H1 (cell line): ENCODE measurements at regions not wholly inside any gene's neighbourhood (a gene's known extent, or its start where the extent isn't known, plus 50 kb on each side); places are given as distances from the start of the nearest gene placed in this dataset.

Experiments
- CTCF ChIA-PET: fragments of 300-600 bp; sonication (Branson Sonifier 250); formaldehyde crosslinking; loops from one replicate; lab custom pipeline; 2021; ENCODE audit not compliant: partially characterized antibody; lab: Charles Lee
- POLR2A ChIA-PET: fragments of 300-600 bp; sonication (Branson Sonifier 250); formaldehyde crosslinking; loops from one replicate; lab custom pipeline; 2021; ENCODE audit warnings: inconsistent platforms; ENCODE audit not compliant: partially characterized antibody; lab: Charles Lee
- DNase-seq, 2 experiments: peaks; one replicate each; pipeline versions ENCODE4 v3.0.0 to v3.0.0-alpha.2; 2010 to 2022; ENCODE audit warnings: low spot score in 2 of 2, low read depth in 1 of 2, mixed read lengths in 1 of 2
- FAIRE-seq: peaks from 2 replicates; lab custom pipeline; 2011; peaks lifted over from hg19 to GRCh38; lab: Jason Lieb, UNC
- H2AFZ ChIP-seq: 2 replicates; pipeline ENCODE4 v1.8.1; 2012; ENCODE audit warnings: low read length, inconsistent platforms
- H2AK5ac ChIP-seq: 2 replicates; pipeline ENCODE4 v1.6.1; 2013; ENCODE audit warnings: low read depth, low read length
- H2BK120ac ChIP-seq: replicated peaks from 2 replicates; pipeline ENCODE3; 2013; ENCODE audit warnings: low read depth, low read length, inconsistent platforms
- H2BK12ac ChIP-seq: 2 replicates; pipeline ENCODE4 v1.6.1; 2013; ENCODE audit warnings: low read depth, low read length
- H2BK15ac ChIP-seq: 2 replicates; pipeline ENCODE4 v1.6.1; 2013; ENCODE audit warnings: low read length
- H2BK20ac ChIP-seq: 2 replicates; pipeline ENCODE4 v1.6.1; 2013; ENCODE audit warnings: low read length
- H2BK5ac ChIP-seq: 2 replicates; pipeline ENCODE4 v1.6.1; 2013; ENCODE audit warnings: low read depth, low read length
- H3K14ac ChIP-seq: 2 replicates; pipeline ENCODE4 v1.6.1; 2013; ENCODE audit warnings: inconsistent platforms; ENCODE audit not compliant: insufficient read length
- H3K18ac ChIP-seq: 2 replicates; pipeline ENCODE4 v1.6.1; 2013; ENCODE audit warnings: low read length; ENCODE audit errors: extremely low read depth
- H3K23ac ChIP-seq: 2 replicates; pipeline ENCODE4 v1.6.1; 2013; ENCODE audit warnings: inconsistent platforms; ENCODE audit not compliant: insufficient read length
- H3K23me2 ChIP-seq: 2 replicates; pipeline ENCODE4 v1.6.1; 2013; ENCODE audit warnings: low read depth, low read length
- H3K27ac ChIP-seq: 2 replicates; pipeline ENCODE4 v1.6.1; 2011; ENCODE audit warnings: low read depth, low read length, inconsistent platforms
- H3K27me3 ChIP-seq, 4 experiments: replicated peaks in 1 of 4; 1 replicate in 1 of 4; 2 replicates in 3 of 4; pipeline versions ENCODE4 v1.6.1 to v1.8.1; 2011 to 2013; ENCODE audit warnings: low read length in 3 of 4, mild to moderate bottlenecking in 3 of 4, inconsistent platforms in 2 of 4, mixed read lengths in 2 of 4, moderate library complexity in 1 of 4; ENCODE audit not compliant: control insufficient read depth in 3 of 4, insufficient read depth in 3 of 4; ENCODE audit errors: extremely low read depth in 1 of 4
- H3K36me3 ChIP-seq, 4 experiments: 2 replicates each; pipeline versions ENCODE4 v1.6.1 to v1.8.1; 2011 to 2013; ENCODE audit warnings: mild to moderate bottlenecking in 4 of 4, low read length in 3 of 4, moderate library complexity in 2 of 4, control low read depth in 1 of 4, inconsistent platforms in 1 of 4; ENCODE audit not compliant: insufficient read depth in 4 of 4, control insufficient read depth in 2 of 4
- H3K4ac ChIP-seq: replicated peaks from 2 replicates; pipeline ENCODE3; 2013; ENCODE audit warnings: low read length, low read depth, mixed read lengths, inconsistent platforms; ENCODE audit not compliant: insufficient read length
- H3K4me1 ChIP-seq, 4 experiments: replicated peaks in 1 of 4; 1 replicate in 1 of 4; 2 replicates in 3 of 4; pipeline versions ENCODE4 v1.6.1 to v1.8.1; 2011 to 2013; ENCODE audit warnings: low read length in 3 of 4, inconsistent platforms in 2 of 4, mixed read lengths in 1 of 4; ENCODE audit not compliant: insufficient read depth in 4 of 4, control insufficient read depth in 3 of 4
- H3K4me2 ChIP-seq, 2 experiments: 2 replicates each; pipeline versions ENCODE4 v1.6.1 to v1.8.1; 2011 to 2013; ENCODE audit warnings: low read depth in 2 of 2, low read length in 2 of 2, control low read depth in 1 of 2, inconsistent platforms in 1 of 2, mild to moderate bottlenecking in 1 of 2; ENCODE audit not compliant: insufficient read depth in 1 of 2
- H3K4me3 ChIP-seq, 4 experiments: fragments of 200-600, 300-600 bp in 1 of 4; sonication (generic), shearing (Covaris generic), sonication (Bioruptor Twin) in 1 of 4; 2 replicates each; pipeline versions ENCODE4 v1.5.1 to v1.8.1; 2011 to 2016; ENCODE audit warnings: low read length in 4 of 4, low read depth in 3 of 4, control low read depth in 2 of 4, inconsistent platforms in 2 of 4, mild to moderate bottlenecking in 2 of 4, mixed read lengths in 1 of 4, moderate library complexity in 1 of 4; ENCODE audit not compliant: insufficient read depth in 2 of 4; ENCODE audit errors: extremely low read depth in 1 of 4
- H3K56ac ChIP-seq: replicated peaks from 2 replicates; pipeline ENCODE3; 2013; ENCODE audit warnings: low read depth, mild to moderate bottlenecking, mixed read lengths, low read length, inconsistent platforms; ENCODE audit not compliant: insufficient read length
- H3K79me1 ChIP-seq: 2 replicates; pipeline ENCODE4 v1.6.1; 2013; ENCODE audit warnings: low read depth, low read length, control low read depth
- H3K79me2 ChIP-seq, 2 experiments: 2 replicates each; pipeline versions ENCODE4 v1.6.1 to v1.8.1; 2012 to 2013; ENCODE audit warnings: low read length in 2 of 2, mild to moderate bottlenecking in 2 of 2, inconsistent platforms in 1 of 2; ENCODE audit not compliant: insufficient read depth in 2 of 2, control insufficient read depth in 1 of 2
- H3K9ac ChIP-seq, 4 experiments: replicated peaks in 1 of 4; 1 replicate in 1 of 4; 2 replicates in 3 of 4; pipeline versions ENCODE4 v1.6.1 to v1.8.1; 2011 to 2013; ENCODE audit warnings: low read depth in 3 of 4, low read length in 3 of 4, control low read depth in 2 of 4, mild to moderate bottlenecking in 2 of 4, moderate library complexity in 2 of 4, inconsistent platforms in 1 of 4; ENCODE audit errors: extremely low read depth in 1 of 4
- H3K9me3 ChIP-seq, 2 experiments: 2 replicates each; pipeline versions ENCODE4 v1.6.1 to v1.8.1; 2012 to 2013; ENCODE audit warnings: mild to moderate bottlenecking in 2 of 2, moderate library complexity in 2 of 2, control low read depth in 1 of 2, inconsistent platforms in 1 of 2, low read depth in 1 of 2, low read length in 1 of 2, mixed read lengths in 1 of 2; ENCODE audit not compliant: insufficient read depth in 2 of 2
- H4K20me1 ChIP-seq, 2 experiments: replicated peaks in 1 of 2; 2 replicates each; pipeline versions ENCODE3 to v1.8.1; 2011 to 2013; ENCODE audit warnings: inconsistent platforms in 2 of 2, low read length in 2 of 2, mild to moderate bottlenecking in 1 of 2; ENCODE audit not compliant: insufficient read depth in 2 of 2, control insufficient read depth in 1 of 2
- H4K5ac ChIP-seq: 2 replicates; pipeline ENCODE4 v1.6.1; 2013; ENCODE audit warnings: low read length, low read depth, mixed read lengths, inconsistent platforms; ENCODE audit not compliant: insufficient read length
- H4K8ac ChIP-seq: 2 replicates; pipeline ENCODE4 v1.8.0; 2013; ENCODE audit warnings: mild to moderate bottlenecking, moderate library complexity, low read length, inconsistent platforms; ENCODE audit not compliant: insufficient read depth; ENCODE audit errors: extremely low read depth
- H4K91ac ChIP-seq: replicated peaks from 2 replicates; pipeline ENCODE3; 2013; ENCODE audit warnings: low read length, mixed read lengths, inconsistent platforms; ENCODE audit not compliant: insufficient read length
- RNF2 ChIP-seq: fragments of 200-900, 300-1000 bp; sonication (generic); IDR thresholded peaks from 2 replicates; pipeline ENCODE4 v1.7.1; 2016; ENCODE audit warnings: borderline replicate concordance, low read depth, mild to moderate bottlenecking, antibody characterized with exemption, low read length; ENCODE audit not compliant: poor library complexity, severe bottlenecking; ENCODE audit errors: missing control alignments
- TEAD4 ChIP-seq: IDR thresholded peaks from 2 replicates; pipeline ENCODE4 v1.6.1; 2012; ENCODE audit warnings: low read depth, low read length, inconsistent platforms, mixed read lengths
- WGBS, 2 experiments: shearing (Covaris generic) in 1 of 2; methylation state at CpG; one replicate each; pipeline versions ENCODE4 v1.1.6 to v1.1.7; 2013 to 2015; ENCODE audit warnings: low lambda C conversion rate in 2 of 2, mixed read lengths in 2 of 2, inconsistent platforms in 1 of 2, low coverage in 1 of 2, missing lambda C conversion rate in 1 of 2; ENCODE audit not compliant: insufficient replicate concordance in 2 of 2, insufficient coverage in 1 of 2, insufficient read length in 1 of 2; ENCODE audit errors: extremely low coverage in 1 of 2, missing lambda C conversion rate in 1 of 2; 5-methylcytosine and 5-hydroxymethylcytosine counted together

DNA sequence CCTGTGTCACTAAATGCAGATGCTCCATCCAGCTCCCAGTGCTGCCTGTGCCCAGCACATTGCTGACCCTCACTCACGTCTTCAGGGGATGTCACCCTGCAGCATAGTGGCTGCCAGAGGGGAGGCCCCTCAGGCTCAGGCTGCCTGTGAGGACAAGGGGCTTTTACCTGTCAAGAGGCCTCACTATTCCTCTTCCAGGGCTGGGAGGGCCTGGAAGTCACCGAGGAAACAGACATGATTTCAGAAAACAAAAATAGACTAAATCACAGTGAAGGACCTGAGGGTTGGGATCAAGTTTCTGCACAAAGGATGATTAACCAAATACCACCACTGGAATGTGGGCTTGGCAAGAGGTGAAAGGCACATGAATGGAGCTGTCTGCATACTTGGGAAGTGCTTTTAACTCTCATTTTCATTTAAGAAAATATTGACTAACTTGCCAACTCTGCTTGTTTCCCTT is 1202.3 kb downstream of the BCL11B start:
- ChIA-PET POLR2A (no interaction called here), CTCF (no interaction called here)
- no peaks in the 10 kb centered on the region for H3K79me2 ChIP-seq
- H2BK120ac ChIP-seq: no peak overlapping the region
- no peak overlapping the region for H3K4ac ChIP-seq
- no peak overlapping the region for H2BK15ac ChIP-seq
- WGBS, 2 experiments: 68% methylated on average over 2 of the region's 2 CpGs; no CpG with 5 or more reads in 1 of the 2 experiments
- no peak for FAIRE-seq
- H4K5ac ChIP-seq: no peak overlapping the region
- H3K4me2 ChIP-seq: no peak overlapping the region; a peak in 1 of 4 replicates
- TF ChIP-seq TEAD4 (peak; percentile 68), RNF2 (no peak)
- H3K27me3 ChIP-seq: no peaks in the 10 kb centered on the region
- H3K36me3 ChIP-seq: no peaks in the 10 kb centered on the region
- H3K23me2 ChIP-seq: no peaks in the 10 kb centered on the region; the same call in 1 of the 2 replicates
- H2AK5ac ChIP-seq: no peak overlapping the region
- H2BK20ac ChIP-seq: peak overlapping the region; percentile 74; the same call in 1 of the 2 replicates
- no peak overlapping the region for H4K8ac ChIP-seq
- peak overlapping the region; percentile 85; the same call in 1 of the 2 replicates for H3K18ac ChIP-seq
- H4K20me1 ChIP-seq: no peaks in the 10 kb centered on the region
- H3K27ac ChIP-seq: 0 out of 2 replicates have a peak overlapping the region, but pooled peaks have one; percentile 23
- H2BK12ac ChIP-seq: peak overlapping the region; percentile 84; the same call in 1 of the 2 replicates
- no peak overlapping the region for H3K14ac ChIP-seq
- H3K9ac ChIP-seq: no peak overlapping the region
- peak; percentile 15 to 48 for DNase-seq
- H3K79me1 ChIP-seq: no peaks in the 10 kb centered on the region
- H2AFZ ChIP-seq: peak overlapping the region; percentile 37
- H3K56ac ChIP-seq: no peak overlapping the region
- H3K23ac ChIP-seq: no peak overlapping the region
- H2BK5ac ChIP-seq: peak overlapping the region; percentile 82
- no peaks in the 10 kb centered on the region for H3K9me3 ChIP-seq
- H3K4me1 ChIP-seq: peaks cover 2 to 8% (median 6%) of the 10 kb centered on the region in 4 experiments; a peak in 4 of 7 replicates
- peak overlapping the region; percentile 50 for H4K91ac ChIP-seq
- no peak overlapping the region for H3K4me3 ChIP-seq
